H1 (cell line): ENCODE measurements at regions not wholly inside any gene's neighbourhood (a gene's known extent, or its start where the extent isn't known, plus 50 kb on each side); places are given as distances from the start of the nearest gene placed in this dataset.

Experiments used
- NRF1 ChIP-seq: IDR thresholded peaks from 2 replicates; pipeline ENCODE4 v1.6.1; 2011; ENCODE audit warnings: mild to moderate bottlenecking, low read depth, low read length, improper control_type of control experiment
- TF ChIP-seq, protein P1 (sequence below), 3 experiments: IDR thresholded peaks; 1 replicate in 2 of 3; 2 replicates in 1 of 3; pipeline versions ENCODE4 v1.5.1 to v1.6.1; 2011; ENCODE audit warnings: low read length in 3 of 3, mild to moderate bottlenecking in 3 of 3, inconsistent platforms in 2 of 3, low read depth in 1 of 3, moderate library complexity in 1 of 3; ENCODE audit not compliant: insufficient read depth in 1 of 3; ENCODE audit errors: control extremely low read depth in 1 of 3

- TF ChIP-seq, protein P1, sequence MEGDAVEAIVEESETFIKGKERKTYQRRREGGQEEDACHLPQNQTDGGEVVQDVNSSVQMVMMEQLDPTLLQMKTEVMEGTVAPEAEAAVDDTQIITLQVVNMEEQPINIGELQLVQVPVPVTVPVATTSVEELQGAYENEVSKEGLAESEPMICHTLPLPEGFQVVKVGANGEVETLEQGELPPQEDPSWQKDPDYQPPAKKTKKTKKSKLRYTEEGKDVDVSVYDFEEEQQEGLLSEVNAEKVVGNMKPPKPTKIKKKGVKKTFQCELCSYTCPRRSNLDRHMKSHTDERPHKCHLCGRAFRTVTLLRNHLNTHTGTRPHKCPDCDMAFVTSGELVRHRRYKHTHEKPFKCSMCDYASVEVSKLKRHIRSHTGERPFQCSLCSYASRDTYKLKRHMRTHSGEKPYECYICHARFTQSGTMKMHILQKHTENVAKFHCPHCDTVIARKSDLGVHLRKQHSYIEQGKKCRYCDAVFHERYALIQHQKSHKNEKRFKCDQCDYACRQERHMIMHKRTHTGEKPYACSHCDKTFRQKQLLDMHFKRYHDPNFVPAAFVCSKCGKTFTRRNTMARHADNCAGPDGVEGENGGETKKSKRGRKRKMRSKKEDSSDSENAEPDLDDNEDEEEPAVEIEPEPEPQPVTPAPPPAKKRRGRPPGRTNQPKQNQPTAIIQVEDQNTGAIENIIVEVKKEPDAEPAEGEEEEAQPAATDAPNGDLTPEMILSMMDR (IDR thresholded peaks at IDR 0.05; ENCODE audit: control extremely low read depth in 1 of 3, insufficient read depth in 1 of 3, low read depth in 1 of 3, low read length in 3 of 3): no peak
- TF ChIP-seq NRF1: no peak
These were observed 198.2 kb upstream of the LMCD1 start (continued) for GRCh38 chr3:8303466-8303865.
